ENCODE measurements at regions not wholly inside any gene's neighbourhood (a gene's known extent, or its start where the extent isn't known, plus 50 kb on each side); places are given as distances from the start of the nearest gene placed in this dataset.

DNA sequence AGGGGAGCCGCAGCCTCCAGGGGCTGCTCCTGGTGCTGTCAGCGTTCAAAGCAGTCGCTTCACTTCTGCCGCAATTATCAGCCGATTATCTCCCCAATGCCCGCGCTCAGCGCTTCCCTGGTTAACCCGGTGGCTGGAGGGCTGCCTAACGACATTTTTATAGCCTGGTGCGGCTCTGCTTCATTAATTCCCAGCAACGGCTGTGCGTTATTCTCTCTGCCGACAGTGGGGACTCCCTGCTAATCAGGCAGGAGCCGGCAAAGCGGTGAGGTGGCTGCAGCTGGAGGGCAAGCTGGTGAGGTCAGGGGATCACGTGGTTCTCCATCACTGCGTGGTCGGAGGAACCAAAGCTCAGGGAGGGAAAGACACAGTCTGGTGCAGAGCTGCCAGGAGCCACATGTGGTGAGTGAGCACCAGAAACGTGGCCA lies 62.9 kb downstream of the GLRX5 start:
- BruUV-seq (replicated peaks) = no TSS peak

DNA sequence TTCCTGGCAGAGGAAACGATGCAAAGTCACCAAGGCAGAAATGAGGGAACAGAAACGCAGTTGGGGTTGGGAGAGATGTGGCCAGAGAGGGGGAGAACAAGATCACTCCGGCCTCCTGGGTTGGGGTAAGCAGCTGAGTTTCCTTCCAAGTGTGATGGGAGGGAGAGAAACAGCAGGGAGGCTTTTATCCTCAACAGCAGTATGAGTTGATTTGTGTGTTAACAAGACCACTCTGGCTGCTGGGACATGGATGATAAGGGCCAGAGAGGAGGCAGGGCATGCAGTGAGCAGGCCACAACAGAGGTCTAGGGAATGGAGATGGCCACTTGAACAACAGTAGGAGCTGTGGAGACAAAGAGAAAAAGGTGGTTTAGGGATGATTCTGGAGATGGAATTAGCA lies 66.8 kb downstream of the GLRX5 start:
- POLR2A ChIA-PET (ENCODE audit: low non-redundant PET) = no interaction called here
- CTCF ChIA-PET = no interaction called here
- no peaks in the 10 kb centered on the region for H3K9me3 ChIP-seq (ENCODE audit: low read depth, low read length, poor library complexity, severe bottlenecking)
- TF ChIP-seq EZH2 (IDR thresholded peaks at IDR 0.05; ENCODE audit: borderline replicate concordance, low read depth, low read length, poor library complexity, severe bottlenecking) = no peak
- TF ChIP-seq, protein P1, sequence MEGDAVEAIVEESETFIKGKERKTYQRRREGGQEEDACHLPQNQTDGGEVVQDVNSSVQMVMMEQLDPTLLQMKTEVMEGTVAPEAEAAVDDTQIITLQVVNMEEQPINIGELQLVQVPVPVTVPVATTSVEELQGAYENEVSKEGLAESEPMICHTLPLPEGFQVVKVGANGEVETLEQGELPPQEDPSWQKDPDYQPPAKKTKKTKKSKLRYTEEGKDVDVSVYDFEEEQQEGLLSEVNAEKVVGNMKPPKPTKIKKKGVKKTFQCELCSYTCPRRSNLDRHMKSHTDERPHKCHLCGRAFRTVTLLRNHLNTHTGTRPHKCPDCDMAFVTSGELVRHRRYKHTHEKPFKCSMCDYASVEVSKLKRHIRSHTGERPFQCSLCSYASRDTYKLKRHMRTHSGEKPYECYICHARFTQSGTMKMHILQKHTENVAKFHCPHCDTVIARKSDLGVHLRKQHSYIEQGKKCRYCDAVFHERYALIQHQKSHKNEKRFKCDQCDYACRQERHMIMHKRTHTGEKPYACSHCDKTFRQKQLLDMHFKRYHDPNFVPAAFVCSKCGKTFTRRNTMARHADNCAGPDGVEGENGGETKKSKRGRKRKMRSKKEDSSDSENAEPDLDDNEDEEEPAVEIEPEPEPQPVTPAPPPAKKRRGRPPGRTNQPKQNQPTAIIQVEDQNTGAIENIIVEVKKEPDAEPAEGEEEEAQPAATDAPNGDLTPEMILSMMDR (conservative IDR thresholded peaks at IDR 0.05; ENCODE audit: low read depth, low read length) = no peak
- no peak for DNase-seq (ENCODE audit: low spot score)
- no TSS peak for BruUV-seq (replicated peaks)
- H3K4me3 ChIP-seq (ENCODE audit: low read depth, low read length, poor library complexity, severe bottlenecking) = no peak overlapping the region
- H3K27me3 ChIP-seq (replicated peaks; ENCODE audit: insufficient read depth, low read depth, low read length, poor library complexity) = peaks cover 30% of the 10 kb centered on the region
- H3K36me3 ChIP-seq (ENCODE audit: insufficient read depth, low read length, poor library complexity, severe bottlenecking) = no peaks in the 10 kb centered on the region
- no peaks in the 10 kb centered on the region for H3K4me1 ChIP-seq (ENCODE audit: insufficient read depth, low read length, poor library complexity, severe bottlenecking)
- intact Hi-C loops (cut with micrococcal nuclease; ENCODE audit: unreplicated experiment) = no loop called here
- H3K27ac ChIP-seq (ENCODE audit: low read depth, low read length, poor library complexity, severe bottlenecking) = no peak overlapping the region

More for the DNA sequence above, 62.9 kb downstream of the GLRX5 start:
- ChIA-PET POLR2A (ENCODE audit: low non-redundant PET) (no interaction called here), CTCF (no interaction called here)
- Histone ChIP-seq H3K4me1 (ENCODE audit: insufficient read depth, low read length, poor library complexity, severe bottlenecking) (no peaks in the 10 kb centered on the region), H3K4me3 (ENCODE audit: low read depth, low read length, poor library complexity, severe bottlenecking) (no peak overlapping the region), H3K27me3 (replicated peaks; ENCODE audit: insufficient read depth, low read depth, low read length, poor library complexity) (peaks cover 25% of the 10 kb centered on the region), H3K9me3 (ENCODE audit: low read depth, low read length, poor library complexity, severe bottlenecking) (no peaks in the 10 kb centered on the region), H3K27ac (ENCODE audit: low read depth, low read length, poor library complexity, severe bottlenecking) (no peak overlapping the region), H3K36me3 (ENCODE audit: insufficient read depth, low read length, poor library complexity, severe bottlenecking) (no peaks in the 10 kb centered on the region)
- TF ChIP-seq EZH2 (IDR thresholded peaks at IDR 0.05; ENCODE audit: borderline replicate concordance, low read depth, low read length, poor library complexity, severe bottlenecking) = no peak
- TF ChIP-seq, protein P1 (conservative IDR thresholded peaks at IDR 0.05; ENCODE audit: low read depth, low read length) = no peak
- DNase-seq (ENCODE audit: low spot score) = peak; percentile 36
- intact Hi-C loops (cut with micrococcal nuclease; ENCODE audit: unreplicated experiment) = no loop called here

DNA sequence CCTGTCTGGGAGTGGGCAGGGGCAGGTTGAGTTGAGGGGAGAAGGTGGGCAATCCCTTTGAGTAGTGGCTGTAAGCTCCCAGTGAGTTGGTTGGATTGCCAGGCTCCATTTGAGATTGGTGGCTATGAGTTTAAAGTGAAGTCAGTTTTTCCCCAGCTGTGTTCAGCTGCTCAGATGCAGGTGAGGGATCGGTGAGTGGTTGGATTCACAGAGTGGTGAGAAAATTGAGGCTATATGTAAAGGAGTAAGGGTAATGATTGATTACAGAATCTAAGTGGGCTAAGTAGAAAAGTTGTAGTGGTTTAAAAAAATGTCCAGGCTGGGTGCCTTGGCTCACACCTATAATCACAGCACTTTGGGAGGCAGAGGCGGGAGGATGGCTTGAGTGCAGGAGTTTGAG lies 68.6 kb downstream of the GLRX5 start:
- Histone ChIP-seq H3K36me3 (ENCODE audit: insufficient read depth, low read length, poor library complexity, severe bottlenecking) (no peaks in the 10 kb centered on the region), H3K27ac (ENCODE audit: low read depth, low read length, poor library complexity, severe bottlenecking) (no peak overlapping the region), H3K27me3 (replicated peaks; ENCODE audit: insufficient read depth, low read depth, low read length, poor library complexity) (peaks cover 26% of the 10 kb centered on the region), H3K4me3 (ENCODE audit: low read depth, low read length, poor library complexity, severe bottlenecking) (no peak overlapping the region), H3K4me1 (ENCODE audit: insufficient read depth, low read length, poor library complexity, severe bottlenecking) (no peaks in the 10 kb centered on the region), H3K9me3 (ENCODE audit: low read depth, low read length, poor library complexity, severe bottlenecking) (no peaks in the 10 kb centered on the region)
- intact Hi-C loops (cut with micrococcal nuclease; ENCODE audit: unreplicated experiment) = no loop called here
- POLR2A ChIA-PET (ENCODE audit: low non-redundant PET) = no interaction called here
- BruUV-seq (replicated peaks) = no TSS peak
- TF ChIP-seq, protein P1 (conservative IDR thresholded peaks at IDR 0.05; ENCODE audit: low read depth, low read length) = no peak
- TF ChIP-seq EZH2 (IDR thresholded peaks at IDR 0.05; ENCODE audit: borderline replicate concordance, low read depth, low read length, poor library complexity, severe bottlenecking) = no peak
- CTCF ChIA-PET = no interaction called here
- no peak for DNase-seq (ENCODE audit: low spot score)

Measured in A673 (cell line).